Stomach (tissue), 8 donors: ENCODE measurements at regions not wholly inside any gene's neighbourhood (a gene's known extent, or its start where the extent isn't known, plus 50 kb on each side); places are given as distances from the start of the nearest gene placed in this dataset.

Experiments used
- DNase-seq, 2 donors: peaks; one replicate each; pipeline versions ENCODE4 v3.0.0 to v3.0.0-alpha.2; 2013 to 2019
- H3K27ac ChIP-seq, 5 donors: fragments of 200-600 bp in 4 of 5; sonication (generic) in 4 of 5; one replicate each; pipeline ENCODE4 v1.5.1; 2013 to 2019; ENCODE audit warnings: mild to moderate bottlenecking in 1 of 5, moderate library complexity in 1 of 5
- H3K27me3 ChIP-seq, 3 donors: fragments of 200-600 bp; sonication (generic); one replicate each; pipeline ENCODE4 v1.5.1; 2017 to 2019; ENCODE audit warnings: mixed run types in 1 of 3
- H3K36me3 ChIP-seq, 4 donors: fragments of 200-600 bp; sonication (generic); 1 replicate in 3 of 4; 2 replicates in 1 of 4; pipeline ENCODE4 v1.5.1; 2016 to 2019
- H3K4me1 ChIP-seq, 4 donors: fragments of 200-600 bp; sonication (generic); one replicate each; pipeline ENCODE4 v1.5.1; 2016 to 2019
- H3K4me3 ChIP-seq, 4 donors: fragments of 200-600 bp; sonication (generic) in 3 of 4; one replicate each; pipeline ENCODE4 v1.5.1; 2016 to 2019; ENCODE audit warnings: mild to moderate bottlenecking in 1 of 4
- H3K9me3 ChIP-seq, 4 donors: fragments of 200-600 bp; sonication (generic); one replicate each; pipeline ENCODE4 v1.5.1; 2016 to 2019
- CTCF ChIP-seq, 7 experiments: fragments of 450-650 bp in 4 of 7; fragments of 200-600 bp in 3 of 7; sonication (generic) in 3 of 7; IDR thresholded peaks; one replicate each; pipeline ENCODE4 v1.5.1; 2016 to 2019; ENCODE audit warnings: antibody characterized with exemption in 7 of 7, control low read depth in 2 of 7, mild to moderate bottlenecking in 1 of 7
- EP300 ChIP-seq: sonication (generic); formaldehyde crosslinking; IDR thresholded peaks from one replicate; pipeline ENCODE4 v1.6.1; 2017; ENCODE audit warnings: antibody characterized with exemption
- POLR2A ChIP-seq, 4 donors: fragments of 450-650 bp; IDR thresholded peaks; one replicate each; pipeline ENCODE4 v1.6.1; 2016; ENCODE audit warnings: antibody characterized with exemption in 4 of 4, control low read depth in 2 of 4, mild to moderate bottlenecking in 1 of 4, moderate library complexity in 1 of 4
- POLR2AphosphoS5 ChIP-seq, 3 donors: sonication (generic); formaldehyde crosslinking; IDR thresholded peaks; one replicate each; pipeline ENCODE4 v1.6.1; 2016; ENCODE audit warnings: antibody characterized with exemption in 3 of 3
- WGBS, 5 donors: extraction: QIAGEN DNeasy Blood & Tissue Kit in 3 of 5; methylation state at CpG; one replicate each; pipeline versions ENCODE4 v1.1.5 to v1.1.7; 2013 to 2018; 5-methylcytosine and 5-hydroxymethylcytosine counted together
- intact Hi-C: fragments of 100-400 bp; cut with DNase I; formaldehyde crosslinking; loops from one replicate; pipeline ENCODE4 v1.15.1; 2023; ENCODE audit warnings: low total_unique reads
- donor health status: healthy with polysubstance abuse.
- donor health status: Bipolar disorder and iron deficiency.
- donor health status: healthy.

GRCh38 chr7:31234836-31235605, 105.5 kb downstream of the NEUROD6 start:
- no peak for TF ChIP-seq POLR2A (IDR thresholded peaks at IDR 0.05)
- no peak for TF ChIP-seq POLR2AphosphoS5 (IDR thresholded peaks at IDR 0.05)
- TF ChIP-seq CTCF (IDR thresholded peaks at IDR 0.05) = no peak
- no peak for TF ChIP-seq EP300
- H3K4me3 ChIP-seq = no peak overlapping the region
- 68 to 81% (median 72%) methylated on average over 9 of the region's 9 CpGs for WGBS, 5 donors
- no peaks in the 10 kb centered on the region for H3K9me3 ChIP-seq
- H3K27ac ChIP-seq = no peak overlapping the region
- DNase-seq = peak in 1 of 2 donors; percentile 1
- no peaks in the 10 kb centered on the region for H3K36me3 ChIP-seq
- H3K27me3 ChIP-seq = no peaks in the 10 kb centered on the region
- H3K4me1 ChIP-seq = no peaks in the 10 kb centered on the region
- intact Hi-C loops = no loop called here

GRCh38 chr7:31228957-31229356, 111.6 kb downstream of the NEUROD6 start:
- Histone ChIP-seq H3K27ac (no peak overlapping the region), H3K4me3 (no peak overlapping the region), H3K27me3 (no peaks in the 10 kb centered on the region), H3K4me1 (no peaks in the 10 kb centered on the region), H3K36me3 (no peaks in the 10 kb centered on the region), H3K9me3 (peaks cover 0 to 30% (median 25%) of the 10 kb centered on the region in 4 donors)
- TF ChIP-seq POLR2AphosphoS5 (IDR thresholded peaks at IDR 0.05) = no peak
- no peak for TF ChIP-seq CTCF (IDR thresholded peaks at IDR 0.05)
- no peak for TF ChIP-seq POLR2A (IDR thresholded peaks at IDR 0.05)
- no peak for TF ChIP-seq EP300
- 81 to 93% (median 86%) methylated on average over 3 to 6 of the region's 6 CpGs for WGBS, 5 donors
- DNase-seq = no peak
- intact Hi-C loops = no loop called here

- 94 to 100% (median 100%) methylated on average over 1 of the region's 1 CpG for WGBS, 5 donors
- no peaks in the 10 kb centered on the region for H3K9me3 ChIP-seq
- no peak for DNase-seq
- intact Hi-C loops = no loop called here
- no peak overlapping the region for H3K27ac ChIP-seq
- no peaks in the 10 kb centered on the region for H3K36me3 ChIP-seq
- H3K4me1 ChIP-seq = no peaks in the 10 kb centered on the region
- no peaks in the 10 kb centered on the region for H3K27me3 ChIP-seq
- no peak overlapping the region for H3K4me3 ChIP-seq
- TF ChIP-seq POLR2AphosphoS5 (IDR thresholded peaks at IDR 0.05) (no peak), CTCF (IDR thresholded peaks at IDR 0.05) (no peak), EP300 (no peak), POLR2A (IDR thresholded peaks at IDR 0.05) (no peak)
Measured at GRCh38 chr7:31214751-31215150, 125.8 kb downstream of the NEUROD6 start.

- intact Hi-C loops = no loop called here
- Histone ChIP-seq H3K4me1 (no peaks in the 10 kb centered on the region), H3K27ac (no peak overlapping the region), H3K9me3 (no peaks in the 10 kb centered on the region), H3K4me3 (no peak overlapping the region), H3K27me3 (no peaks in the 10 kb centered on the region), H3K36me3 (no peaks in the 10 kb centered on the region)
- TF ChIP-seq POLR2AphosphoS5 (IDR thresholded peaks at IDR 0.05) (no peak), EP300 (no peak), POLR2A (IDR thresholded peaks at IDR 0.05) (no peak)
- WGBS, 5 donors = 88 to 94% (median 88%) methylated on average over 1 of the region's 1 CpG
- no peak for DNase-seq
Measured at GRCh38 chr7:31211281-31211680, 129.2 kb downstream of the NEUROD6 start.

GRCh38 chr7:31204071-31204470, 136.5 kb downstream of the NEUROD6 start:
- Histone ChIP-seq H3K27ac (no peak overlapping the region), H3K4me1 (no peaks in the 10 kb centered on the region), H3K9me3 (no peaks in the 10 kb centered on the region), H3K36me3 (no peaks in the 10 kb centered on the region), H3K4me3 (no peak overlapping the region), H3K27me3 (no peaks in the 10 kb centered on the region)
- TF ChIP-seq CTCF (IDR thresholded peaks at IDR 0.05) (no peak), POLR2AphosphoS5 (IDR thresholded peaks at IDR 0.05) (no peak), POLR2A (IDR thresholded peaks at IDR 0.05) (no peak), EP300 (no peak)
- 46 to 61% (median 51%) methylated on average over 2 of the region's 2 CpGs for WGBS, 5 donors
- intact Hi-C loops = no loop called here
- no peak for DNase-seq
